ENCODE measurements at regions not wholly inside any gene's neighbourhood (a gene's known extent, or its start where the extent isn't known, plus 50 kb on each side); places are given as distances from the start of the nearest gene placed in this dataset.

GRCh38 chr6:95846652-95847051 lies 169.1 kb upstream of the FUT9 start (continued):
- TF ChIP-seq CTCF (conservative IDR thresholded peaks at IDR 0.05; ENCODE audit: low read depth in 2 of 2) (no peak), ETS1 (IDR thresholded peaks at IDR 0.05) (no peak), CREB1 (CRISPR knock-in tag; IDR thresholded peaks at IDR 0.05; ENCODE audit: low read depth) (no peak), NANOG (IDR thresholded peaks at IDR 0.05; ENCODE audit: borderline replicate concordance) (no peak)

GRCh38 chr6:95847061-95847460 lies 168.7 kb upstream of the FUT9 start:
- no peaks in the 10 kb centered on the region for H3K36me3 Mint-ChIP-seq (ENCODE audit: low read depth)
- Histone ChIP-seq H3K27ac (ENCODE audit: low read depth) (no peak overlapping the region), H3K36me3 (ENCODE audit: insufficient read depth) (no peaks in the 10 kb centered on the region), H2AFZ (no peak overlapping the region), H4K20me1 (replicated peaks; ENCODE audit: insufficient read depth) (no peaks in the 10 kb centered on the region), H3K79me2 (replicated peaks; ENCODE audit: insufficient read depth) (no peaks in the 10 kb centered on the region), H3F3A (replicated peaks; ENCODE audit: low read depth) (no peaks in the 10 kb centered on the region), H3K9me2 (ENCODE audit: insufficient read depth) (no peaks in the 10 kb centered on the region), H3K4me2 (no peak overlapping the region), H3K27me3 (ENCODE audit: insufficient read depth) (no peaks in the 10 kb centered on the region), H3K4me1 (ENCODE audit: insufficient read depth) (no peaks in the 10 kb centered on the region), H3K4me3 (no peak overlapping the region)
- no peak overlapping the region for H3K4me3 Mint-ChIP-seq
- no peaks in the 10 kb centered on the region for H3K4me1 Mint-ChIP-seq
- H3K9me3 Mint-ChIP-seq: no peaks in the 10 kb centered on the region
- ATAC-seq (no peak), DNase-seq (ENCODE audit: low spot score) (peak; percentile 43)
- no peaks in the 10 kb centered on the region for H3K27me3 Mint-ChIP-seq (ENCODE audit: insufficient read depth, low read depth, poor library complexity)
- no peak overlapping the region for H3K27ac Mint-ChIP-seq
- no peak for TF ChIP-seq REST (IDR thresholded peaks at IDR 0.05; ENCODE audit: unreplicated experiment)
- no peak for TF ChIP-seq ZNF114 (CRISPR knock-in tag; IDR thresholded peaks at IDR 0.05)
- no peak for TF ChIP-seq NANOG (IDR thresholded peaks at IDR 0.05; ENCODE audit: borderline replicate concordance)
- TF ChIP-seq CTCF (conservative IDR thresholded peaks at IDR 0.05; ENCODE audit: low read depth in 2 of 2): no peak
- no peak for TF ChIP-seq ZNF462 (CRISPR knock-in tag; IDR thresholded peaks at IDR 0.05)
- TF ChIP-seq EZH2 (IDR thresholded peaks at IDR 0.05; ENCODE audit: low read depth, unreplicated experiment): no peak
- no peak for TF ChIP-seq EZH2phosphoT487 (IDR thresholded peaks at IDR 0.05; ENCODE audit: unreplicated experiment)
- TF ChIP-seq JUNB (IDR thresholded peaks at IDR 0.05; ENCODE audit: unreplicated experiment): no peak
- TF ChIP-seq CREB1 (CRISPR knock-in tag; IDR thresholded peaks at IDR 0.05; ENCODE audit: low read depth): no peak
